Heart left ventricle (tissue), 13 donors: ENCODE measurements at regions not wholly inside any gene's neighbourhood (a gene's known extent, or its start where the extent isn't known, plus 50 kb on each side); places are given as distances from the start of the nearest gene placed in this dataset.

Experiments used
- CTCF ChIP-seq, 12 donors: fragments of 200-600 bp; sonication (generic) in 4 of 12; IDR thresholded peaks; one replicate each; pipeline versions ENCODE4 v1.5.0 to v1.8.0; 2018 to 2022; ENCODE audit warnings: antibody characterized with exemption in 12 of 12, mild to moderate bottlenecking in 5 of 12
- POLR2A ChIP-seq, 2 donors: fragments of 450-650 bp; IDR thresholded peaks; one replicate each; pipeline ENCODE4 v1.6.1; 2017; ENCODE audit warnings: antibody characterized with exemption in 2 of 2, mild to moderate bottlenecking in 2 of 2, moderate library complexity in 2 of 2
- donor health status: ischemic (EF 13 %, LVEDD 7.1; RV severe dilation, severe dysfunction).
- donor health status: DM: no; HTN: yes; CAD: no.
- donor health status: DM: no; HTN: no; CAD: no.
- donor health status: ischemic (EF 25% LVEDD 6.9; RV normal size, moderate dysfunction).
- donor health status: ischemic (EF 25% LVEDD 5.7; RV mildly dilated, moderate dysfunction).
- donor health status: ischemic (EF 35%, LVEDD 5.7; RV mildly dilated, moderate dysfunction).
- donor health status: nonischemic (EF 11% LVEDD 7.7; RV severe dilation, severe dysfunction).
- donor health status: DM: yes; HTN: yes; CAD: no.
- donor health status: PGD.
- donor health status: ischemic (EF 29% LVEDD 5.4; RV normal size, mild dysfunction).
- donor health status: nonischemic (EF 23%, LVEDD 6.1; RV moderate dilation, normal function).

DNA sequence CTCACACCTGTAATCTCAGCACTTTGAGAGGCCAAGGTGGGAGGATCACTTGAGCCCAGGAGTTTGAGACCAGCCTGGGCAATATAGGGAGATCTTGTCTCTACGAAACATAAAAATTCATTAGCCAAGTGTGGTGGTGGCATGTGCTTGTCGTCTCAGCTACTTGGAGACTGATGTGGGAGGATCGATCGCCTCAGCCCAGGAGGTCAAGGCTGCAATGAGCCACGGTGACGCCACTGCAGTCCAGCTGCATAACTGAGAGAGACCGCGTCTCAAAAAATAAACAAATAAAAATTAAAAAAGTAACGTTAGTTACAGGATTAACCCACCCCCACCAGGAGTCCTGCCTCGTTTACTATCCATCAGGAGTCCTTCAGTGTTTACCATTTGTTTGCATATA lies 345.1 kb downstream of the BTBD3 start:
- TF ChIP-seq POLR2A (IDR thresholded peaks at IDR 0.05) (no peak), CTCF (IDR thresholded peaks at IDR 0.05) (no peak)
